ENCODE measurements at regions not wholly inside any gene's neighbourhood (a gene's known extent, or its start where the extent isn't known, plus 50 kb on each side); places are given as distances from the start of the nearest gene placed in this dataset. TPM values are rescaled to one million over a fixed set of nuclear protein-coding genes. Genes with fewer than 3 reads are reported as not detected.
"Not testable (repeated sequence)": the region's sequence is repeated elsewhere in the genome, so short reads cannot be mapped to it uniquely, and the experiment has no call there.

DNA sequence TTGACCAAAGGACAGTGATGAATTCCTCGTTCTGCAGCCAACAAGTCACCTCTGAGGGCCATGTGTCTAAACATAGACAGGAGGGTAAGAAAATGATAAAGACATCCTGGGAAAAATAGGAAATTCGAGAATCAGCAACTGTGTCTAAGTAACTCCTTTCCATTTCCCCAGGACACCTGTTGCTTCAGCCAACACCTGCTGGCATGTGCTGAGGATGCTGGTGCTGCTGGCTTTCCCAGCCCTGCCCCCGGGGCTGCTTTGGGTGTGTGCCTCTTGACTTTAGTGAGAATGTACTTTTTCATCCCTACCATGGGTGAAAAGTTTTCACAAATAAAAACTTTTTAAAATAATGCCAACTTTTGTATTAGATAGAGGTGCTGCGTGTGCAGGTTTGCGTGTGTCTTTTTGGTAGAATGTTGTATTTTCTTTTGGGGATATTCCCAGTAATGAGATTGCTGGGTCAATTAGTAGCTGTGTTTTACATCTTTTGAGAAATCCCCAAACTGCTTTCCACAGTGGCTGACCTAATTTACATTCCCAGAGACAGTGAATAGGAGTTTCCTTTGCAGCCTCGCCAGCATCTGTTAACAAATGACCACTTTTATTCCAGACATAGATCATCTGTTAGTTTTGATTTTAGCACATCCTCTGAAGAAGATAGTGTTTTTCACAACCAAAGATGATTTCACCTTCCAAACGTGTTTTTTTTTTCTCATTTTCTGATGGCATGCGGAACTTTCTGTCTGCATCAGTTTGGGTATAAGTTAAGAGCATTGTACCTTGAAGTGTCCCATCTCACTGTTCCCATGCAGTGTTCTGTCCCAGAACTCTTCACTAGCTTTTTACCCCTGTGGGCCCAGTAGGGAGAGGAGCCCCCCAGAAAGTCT, 104.2 kb upstream of the ACBD5 start:
- DNase-seq = no peak

DNA sequence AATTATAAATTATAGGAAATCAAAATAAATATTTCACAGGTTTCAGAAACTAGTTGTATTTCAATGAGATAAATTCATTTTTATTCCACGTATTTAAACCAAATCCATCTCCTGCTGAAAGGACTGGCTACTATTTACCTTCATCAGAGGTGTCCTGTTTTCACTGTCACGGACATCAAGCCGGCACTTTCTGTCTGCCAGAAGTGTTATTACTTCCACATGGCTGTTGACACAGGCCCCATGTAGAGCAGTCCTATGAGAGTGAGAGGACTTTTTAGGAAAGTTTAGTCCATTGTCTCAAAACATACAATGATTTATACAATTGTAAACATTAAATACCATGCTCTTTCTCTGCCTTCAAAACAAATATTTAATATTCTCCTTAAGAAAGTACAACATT, 100.4 kb upstream of the ACBD5 start:
- no peak for DNase-seq

DNA sequence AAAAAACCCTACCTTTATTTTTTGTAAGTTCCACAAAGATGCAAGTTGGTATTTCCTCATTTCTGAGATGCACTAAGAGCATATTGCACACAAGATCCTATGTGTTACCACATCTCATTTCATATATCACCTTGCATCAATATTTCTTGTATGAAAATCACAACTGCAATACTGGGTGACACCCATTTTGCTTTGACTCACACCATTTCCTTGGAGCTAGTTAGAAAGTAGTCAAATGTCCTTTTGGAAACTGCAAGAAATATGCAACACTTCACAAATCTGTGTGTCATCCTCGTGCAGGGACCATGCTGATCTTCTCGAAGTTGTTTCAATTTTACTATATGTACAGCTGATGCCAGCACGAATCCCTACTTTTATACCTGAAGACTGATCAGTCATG, 94.6 kb upstream of the ACBD5 start:
- not testable (repeated sequence) for DNase-seq

DNA sequence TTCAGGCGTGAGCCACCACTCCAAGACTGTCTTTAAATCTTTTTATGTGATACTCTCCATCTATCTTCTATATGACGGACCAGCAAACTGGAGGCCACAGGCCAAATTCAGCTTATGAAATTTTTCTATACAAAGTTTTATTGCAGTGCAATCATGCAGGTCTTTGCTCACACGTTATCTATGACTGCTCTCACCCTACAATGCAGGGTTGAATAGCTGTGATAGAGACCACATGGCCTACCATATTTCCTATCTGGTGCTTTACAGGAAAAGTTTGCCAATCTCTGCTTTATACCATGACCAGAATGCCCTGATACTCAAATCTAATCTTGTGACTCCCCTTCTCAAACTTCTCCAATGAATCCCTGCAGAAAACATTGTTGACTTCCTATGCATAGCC, 89.5 kb upstream of the ACBD5 start:
- DNase-seq = no peak

DNA sequence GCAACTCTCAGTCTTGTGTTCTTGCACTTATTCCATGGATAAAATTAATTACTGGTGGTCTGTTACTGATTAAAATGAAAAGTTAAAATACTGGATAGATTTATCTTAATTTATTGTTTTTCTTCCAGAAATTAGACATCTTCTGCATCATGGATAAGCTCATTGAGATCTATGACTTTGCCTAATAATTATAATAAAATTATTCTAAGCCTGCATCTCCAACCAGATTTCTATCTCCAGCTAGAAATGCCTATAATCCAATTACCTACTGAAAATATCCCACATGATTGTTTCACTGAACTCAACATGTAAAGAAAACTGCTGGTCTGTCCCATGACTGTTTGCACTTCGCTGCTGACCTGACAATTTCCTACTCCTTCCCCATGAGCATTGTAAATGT, 88.3 kb upstream of the ACBD5 start:
- no peak for DNase-seq

DNA sequence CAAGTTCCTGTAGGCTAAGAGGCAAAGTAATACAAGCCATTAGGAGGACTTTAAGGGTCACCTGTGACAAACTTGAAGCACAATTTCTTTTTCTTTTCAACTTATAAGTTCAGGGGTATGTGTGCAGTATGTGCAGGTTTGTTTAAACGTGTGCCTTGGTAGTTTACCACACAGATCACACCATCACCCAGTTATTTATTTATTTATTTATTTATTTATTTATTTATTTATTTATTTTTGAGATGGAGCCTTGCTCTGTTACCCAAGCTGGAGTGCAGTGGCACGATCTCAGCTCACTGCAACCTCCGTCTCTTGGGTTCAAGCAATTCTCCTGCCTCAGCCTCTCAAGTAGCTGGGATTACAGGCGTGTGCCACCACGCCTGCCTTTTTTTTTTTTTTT, 86.2 kb upstream of the ACBD5 start:
- DNase-seq = not testable (repeated sequence)

DNA sequence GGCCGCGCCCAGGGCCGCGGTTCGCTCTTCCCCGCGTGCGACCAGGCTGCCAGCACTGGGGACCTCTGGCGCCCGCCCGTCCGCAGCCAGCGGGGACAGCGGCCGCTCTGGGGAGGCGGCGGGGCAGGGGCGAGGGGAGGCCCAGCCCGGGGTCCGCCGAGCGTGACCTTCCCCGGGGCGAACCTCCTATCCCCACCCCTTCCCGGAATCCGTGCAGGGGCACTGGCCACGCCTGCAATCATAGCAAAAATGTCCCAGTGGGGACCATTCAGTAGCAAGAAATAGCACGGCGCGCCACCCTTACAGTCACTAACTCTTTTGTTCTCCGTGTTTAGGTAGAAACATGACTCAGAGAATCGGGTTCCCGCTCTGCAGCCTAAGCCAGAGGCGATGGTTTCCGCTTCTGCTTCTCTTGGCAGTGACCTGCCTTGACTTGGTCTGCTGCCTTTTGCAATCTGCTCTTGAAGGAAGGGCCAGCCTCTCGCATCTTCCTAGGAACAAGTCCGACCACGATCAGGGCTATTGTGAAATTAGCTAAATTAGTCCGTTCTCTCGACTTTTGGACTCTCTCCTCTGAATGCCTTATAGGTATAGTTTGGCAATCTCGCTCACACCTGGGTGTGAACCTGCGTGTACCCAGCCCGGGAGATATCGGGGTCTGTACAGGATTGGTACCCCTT, 79.3 kb upstream of the ACBD5 start:
- DNase-seq = peak; percentile 6

DNA sequence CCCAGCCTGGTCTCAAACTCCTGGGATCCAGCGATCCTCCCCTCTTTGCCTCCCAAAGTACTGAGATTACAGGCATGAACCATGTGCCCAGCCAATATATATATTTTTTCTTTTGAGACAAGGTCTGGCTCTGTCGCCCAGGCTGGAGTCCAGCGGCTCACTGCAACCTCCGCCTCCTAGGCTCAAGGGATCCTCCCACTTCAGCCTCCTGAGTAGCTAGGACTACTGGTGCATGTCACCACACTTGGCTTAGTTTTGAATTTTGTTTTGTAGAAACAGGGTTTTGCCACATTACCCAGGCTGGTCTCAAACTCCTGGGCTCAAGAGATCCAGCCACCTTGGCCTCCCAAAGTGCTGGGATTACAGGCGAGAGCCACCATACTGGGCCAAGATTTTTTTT, 78.5 kb upstream of the ACBD5 start:
- DNase-seq = not testable (repeated sequence)

DNA sequence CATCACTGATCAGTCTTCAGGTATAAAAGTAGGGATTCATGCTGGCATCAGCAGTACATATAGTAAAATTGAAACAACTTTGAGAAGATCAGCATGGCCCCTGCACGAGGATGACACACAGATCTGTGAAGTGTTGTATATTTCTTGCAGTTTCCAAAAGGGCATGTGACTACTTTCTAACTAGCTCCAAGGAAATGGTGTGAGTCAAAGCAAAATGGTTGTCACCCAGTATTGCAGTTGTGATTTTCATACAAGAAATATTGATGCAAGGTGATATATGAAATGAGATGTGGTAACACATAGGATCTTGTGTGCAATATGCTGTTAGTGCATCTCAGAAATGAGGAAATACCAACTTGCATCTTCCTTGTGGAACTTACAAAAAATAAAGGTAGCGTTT, 74.5 kb upstream of the ACBD5 start:
- not testable (repeated sequence) for DNase-seq

DNA sequence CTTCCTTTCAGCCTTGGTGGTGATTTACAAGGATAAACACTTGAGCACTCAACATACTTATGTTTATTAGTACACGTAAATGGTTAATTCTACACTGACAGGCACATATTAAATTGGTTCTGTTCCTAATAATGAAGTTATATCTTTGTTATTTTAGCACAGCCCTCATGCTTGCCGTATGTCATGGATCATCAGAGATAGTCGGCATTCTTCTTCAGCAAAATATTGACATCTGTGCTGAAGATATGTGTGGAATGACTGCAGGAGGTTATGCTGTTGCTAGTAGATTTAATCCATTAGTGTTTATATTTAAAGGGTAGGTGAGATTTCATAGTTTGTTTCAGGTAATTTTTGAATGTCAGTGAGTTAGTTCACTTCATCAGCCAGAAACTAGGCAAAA, 73.0 kb upstream of the ACBD5 start:
- not testable (repeated sequence) for DNase-seq

DNA sequence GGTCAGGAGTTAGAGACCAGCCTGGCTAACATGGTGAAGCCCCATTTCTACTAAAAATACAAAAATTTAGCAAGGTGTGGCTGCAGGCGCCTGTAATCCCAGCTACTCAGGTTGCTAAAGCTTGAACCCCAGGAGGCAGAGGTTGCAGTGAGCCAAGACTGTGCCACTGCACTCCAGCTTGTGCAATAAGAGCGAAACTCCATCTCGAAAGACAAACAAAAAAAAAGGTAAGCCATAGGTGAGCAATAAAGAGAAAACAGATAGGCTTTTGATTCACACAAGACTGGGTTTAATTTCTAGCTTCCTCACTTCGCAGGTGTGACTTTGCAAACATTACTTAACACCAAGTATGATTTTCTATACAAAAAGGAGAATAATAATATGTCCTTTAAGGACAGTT, 72.3 kb upstream of the ACBD5 start:
- DNase-seq = no peak

DNA sequence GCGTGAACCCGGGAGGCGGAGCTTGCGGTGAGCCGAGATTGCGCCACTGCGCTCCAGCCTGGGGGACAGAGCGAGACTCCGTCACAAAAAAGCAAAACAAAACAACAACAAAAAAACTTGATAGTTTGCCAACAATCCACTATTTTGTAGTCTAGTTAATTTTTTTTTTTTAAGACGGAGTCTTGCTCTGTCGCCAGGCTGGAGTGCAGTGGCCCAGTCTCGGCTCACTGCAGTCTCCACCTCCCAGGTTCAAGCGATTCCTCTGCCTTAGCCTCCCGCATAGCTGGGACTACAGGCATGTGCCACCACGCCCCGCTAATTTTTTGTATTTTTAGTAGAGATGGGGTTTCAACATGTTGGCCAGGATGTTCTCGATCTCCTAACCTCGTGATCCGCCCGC, 71.2 kb upstream of the ACBD5 start:
- DNase-seq = not testable (repeated sequence)

DNA sequence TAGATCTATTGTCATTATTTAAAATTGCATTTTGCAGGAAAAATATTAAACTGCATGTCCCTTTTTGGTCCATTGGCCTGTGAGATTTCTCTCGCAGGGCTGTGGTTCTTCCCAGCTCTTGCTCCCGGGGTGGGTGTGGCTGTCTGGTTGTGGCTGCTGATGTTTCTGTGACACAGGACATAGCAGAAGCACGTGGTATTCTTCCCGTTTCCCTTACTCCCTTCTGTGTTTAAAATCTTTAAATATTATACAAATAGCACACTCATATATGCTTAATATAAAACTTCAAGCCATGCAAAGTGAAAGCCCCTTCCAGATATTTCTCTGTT, 57.9 kb upstream of the ACBD5 start:
- not testable (repeated sequence) for DNase-seq

DNA sequence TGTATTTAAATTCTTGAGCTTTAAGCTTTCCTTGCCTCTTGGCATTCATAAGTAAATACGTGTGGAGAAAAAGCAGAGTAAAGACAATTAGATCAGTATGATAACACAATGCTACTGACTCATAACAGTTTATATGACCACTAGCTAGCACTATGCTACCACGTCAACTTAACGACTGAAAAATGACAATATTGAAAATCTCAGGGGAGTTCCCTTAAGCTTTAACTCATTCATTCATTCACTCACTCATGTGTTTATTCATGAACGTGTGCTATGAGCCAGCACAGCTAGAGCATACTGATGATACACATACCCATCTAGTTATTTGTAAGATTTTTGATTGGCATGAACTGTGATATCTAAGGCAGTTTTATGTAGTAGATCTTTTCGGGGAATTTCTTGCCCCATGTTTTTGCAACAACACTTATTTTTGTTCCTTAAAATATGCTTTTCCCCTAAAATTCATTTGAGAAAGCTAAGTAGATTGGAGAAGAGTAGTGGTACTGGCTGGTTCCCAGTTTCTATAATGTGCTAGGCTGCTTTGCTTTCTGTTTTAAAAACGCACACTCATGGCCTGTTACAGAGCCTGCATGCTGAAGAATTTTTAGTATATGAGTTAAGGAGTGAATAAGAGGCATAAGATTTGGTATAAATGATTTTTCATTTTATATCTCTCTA, 57.4 kb upstream of the ACBD5 start:
- no peak for DNase-seq

DNA sequence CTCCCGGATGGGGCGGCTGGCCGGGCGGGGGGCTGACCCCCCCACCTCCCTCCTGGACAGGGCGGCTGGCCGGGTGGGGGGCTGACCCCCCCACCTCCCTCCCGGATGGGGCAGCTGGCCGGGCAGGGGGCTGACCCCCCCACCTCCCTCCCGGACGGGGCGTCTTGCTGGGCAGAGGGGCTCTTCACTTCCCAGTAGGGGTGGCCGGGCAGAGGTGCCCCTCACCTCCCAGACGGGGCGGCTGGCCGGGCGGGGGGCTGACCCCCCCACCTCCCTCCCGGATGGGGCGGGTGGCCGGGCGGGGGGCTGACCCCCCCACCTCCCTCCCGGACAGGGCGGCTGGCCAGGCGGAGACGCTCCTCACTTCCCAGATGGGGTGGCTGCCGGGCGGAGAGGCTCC, 55.7 kb upstream of the ACBD5 start:
- not testable (repeated sequence) for DNase-seq

DNA sequence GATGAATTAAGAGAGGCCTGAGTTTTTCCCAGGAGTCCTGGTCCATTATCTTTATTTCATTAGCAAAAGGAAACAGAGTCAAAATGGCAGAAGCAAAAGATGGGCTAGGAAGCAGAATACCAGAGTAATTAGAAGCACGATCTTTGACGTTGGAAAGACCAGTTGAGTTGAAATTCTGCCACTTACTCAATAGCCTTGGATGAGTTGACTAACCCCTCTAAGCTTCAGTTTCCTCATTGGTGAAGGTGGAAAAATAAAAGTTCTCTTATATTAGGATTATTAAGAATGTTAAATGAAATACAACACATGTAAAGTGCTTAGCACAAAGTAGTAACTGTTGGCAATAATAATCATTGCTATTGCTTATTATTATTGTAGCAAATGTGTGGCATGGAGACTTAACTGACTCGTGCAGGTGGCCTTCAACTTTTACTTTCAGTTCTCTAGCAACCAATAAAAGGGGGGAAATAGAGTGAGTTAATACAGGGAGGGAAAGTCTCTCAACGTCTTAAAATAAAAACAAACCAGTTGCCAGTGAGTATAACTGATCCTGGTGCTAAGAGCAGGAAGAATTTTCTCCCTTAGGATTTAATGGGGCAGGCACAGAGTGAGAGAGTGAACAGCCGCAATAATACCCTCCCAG, 50.8 kb upstream of the ACBD5 start:
- not testable (repeated sequence) for DNase-seq

Small RNAs in the stretch of these regions (small RNA-seq; reads per million reads assigned to genes)
- gene RNU6-452P = not detected
- not detected for gene RNU6-666P
- gene TRIAP1P1 = not detected
